Fibroblast of peridontal ligament (primary cell): ENCODE measurements at regions not wholly inside any gene's neighbourhood (a gene's known extent, or its start where the extent isn't known, plus 50 kb on each side); places are given as distances from the start of the nearest gene placed in this dataset.

Source experiments
- DNase-seq: peaks from one replicate; pipeline ENCODE4 v3.0.0-alpha.2; 2010; ENCODE audit errors: extremely low read depth

GRCh38 chr11:69365558-69365957, 71.6 kb downstream of the MYEOV start:
- DNase-seq: no peak

- no peak for DNase-seq
Measured at GRCh38 chr11:69366591-69366990, 72.6 kb downstream of the MYEOV start.

- DNase-seq: no peak
Measured at GRCh38 chr11:69367211-69367964, 73.4 kb downstream of the MYEOV start.

- DNase-seq: no peak
Measured at GRCh38 chr11:69368119-69368880, 74.3 kb downstream of the MYEOV start.

- DNase-seq: no peak
Measured at GRCh38 chr11:69369210-69369825, 75.4 kb downstream of the MYEOV start.

GRCh38 chr11:69369945-69370344, 76.0 kb downstream of the MYEOV start:
- no peak for DNase-seq

GRCh38 chr11:69370984-69371709, 77.2 kb downstream of the MYEOV start:
- DNase-seq: no peak

- no peak for DNase-seq
Measured at GRCh38 chr11:69371731-69372588, 78.0 kb downstream of the MYEOV start.

- no peak for DNase-seq
Measured at GRCh38 chr11:69372589-69373250, 78.8 kb downstream of the MYEOV start.

GRCh38 chr11:69373251-69373635, 79.3 kb downstream of the MYEOV start:
- DNase-seq: no peak

GRCh38 chr11:69374110-69374945, 80.4 kb downstream of the MYEOV start:
- no peak for DNase-seq

- DNase-seq: no peak
Measured at GRCh38 chr11:69374946-69375310, 81.0 kb downstream of the MYEOV start.

- no peak for DNase-seq
Measured at GRCh38 chr11:69375316-69376154, 81.6 kb downstream of the MYEOV start.

- no peak for DNase-seq
Measured at GRCh38 chr11:69376155-69377028, 82.4 kb downstream of the MYEOV start.

- no peak for DNase-seq
Measured at GRCh38 chr11:69377029-69377952, 83.3 kb downstream of the MYEOV start.

- DNase-seq: no peak
Measured at GRCh38 chr11:69377953-69378302, 84.0 kb downstream of the MYEOV start.
